ENCODE measurements at regions not wholly inside any gene's neighbourhood (a gene's known extent, or its start where the extent isn't known, plus 50 kb on each side); places are given as distances from the start of the nearest gene placed in this dataset.
A peak's percentile ranks its signal among the peaks of the same experiment; 100 is the strongest.

DNA sequence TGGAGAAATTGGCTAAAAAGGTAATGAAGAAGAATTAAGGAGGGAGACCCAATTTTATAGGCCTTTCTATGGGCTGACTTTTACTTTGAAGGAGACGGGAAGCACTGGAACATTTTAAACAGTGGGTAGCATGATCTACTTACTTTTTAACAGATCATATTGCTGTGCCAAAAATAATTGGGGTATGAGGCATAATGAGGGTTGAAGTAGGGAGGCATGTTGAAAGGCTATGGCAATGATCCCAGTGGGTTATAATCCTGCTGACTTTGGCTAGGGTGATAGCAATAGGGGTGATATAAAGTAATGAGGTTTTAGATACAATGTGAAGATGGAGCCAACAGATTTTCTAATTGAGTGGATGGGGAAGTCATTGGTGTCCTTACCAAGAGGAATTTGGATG lies 73.2 kb downstream of the GPR37 start:
- ChIA-PET POLR2A (no interaction called here), CTCF (no interaction called here)
- Histone ChIP-seq H3K27me3 (ENCODE audit: control insufficient read depth, insufficient read depth, low read length) (no peaks in the 10 kb centered on the region), H3K27ac (ENCODE audit: low read depth, low read length) (no peak overlapping the region), H3K4me3 (ENCODE audit: low read depth, low read length) (no peak overlapping the region), H3K9me3 (ENCODE audit: control insufficient read depth, insufficient read depth, low read length) (no peaks in the 10 kb centered on the region)
- no peak for DNase-seq (ENCODE audit: low read depth, low spot score)
- TF ChIP-seq, protein P1, sequence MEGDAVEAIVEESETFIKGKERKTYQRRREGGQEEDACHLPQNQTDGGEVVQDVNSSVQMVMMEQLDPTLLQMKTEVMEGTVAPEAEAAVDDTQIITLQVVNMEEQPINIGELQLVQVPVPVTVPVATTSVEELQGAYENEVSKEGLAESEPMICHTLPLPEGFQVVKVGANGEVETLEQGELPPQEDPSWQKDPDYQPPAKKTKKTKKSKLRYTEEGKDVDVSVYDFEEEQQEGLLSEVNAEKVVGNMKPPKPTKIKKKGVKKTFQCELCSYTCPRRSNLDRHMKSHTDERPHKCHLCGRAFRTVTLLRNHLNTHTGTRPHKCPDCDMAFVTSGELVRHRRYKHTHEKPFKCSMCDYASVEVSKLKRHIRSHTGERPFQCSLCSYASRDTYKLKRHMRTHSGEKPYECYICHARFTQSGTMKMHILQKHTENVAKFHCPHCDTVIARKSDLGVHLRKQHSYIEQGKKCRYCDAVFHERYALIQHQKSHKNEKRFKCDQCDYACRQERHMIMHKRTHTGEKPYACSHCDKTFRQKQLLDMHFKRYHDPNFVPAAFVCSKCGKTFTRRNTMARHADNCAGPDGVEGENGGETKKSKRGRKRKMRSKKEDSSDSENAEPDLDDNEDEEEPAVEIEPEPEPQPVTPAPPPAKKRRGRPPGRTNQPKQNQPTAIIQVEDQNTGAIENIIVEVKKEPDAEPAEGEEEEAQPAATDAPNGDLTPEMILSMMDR (IDR thresholded peaks at IDR 0.05; ENCODE audit: low read depth, low read length) = no peak

DNA sequence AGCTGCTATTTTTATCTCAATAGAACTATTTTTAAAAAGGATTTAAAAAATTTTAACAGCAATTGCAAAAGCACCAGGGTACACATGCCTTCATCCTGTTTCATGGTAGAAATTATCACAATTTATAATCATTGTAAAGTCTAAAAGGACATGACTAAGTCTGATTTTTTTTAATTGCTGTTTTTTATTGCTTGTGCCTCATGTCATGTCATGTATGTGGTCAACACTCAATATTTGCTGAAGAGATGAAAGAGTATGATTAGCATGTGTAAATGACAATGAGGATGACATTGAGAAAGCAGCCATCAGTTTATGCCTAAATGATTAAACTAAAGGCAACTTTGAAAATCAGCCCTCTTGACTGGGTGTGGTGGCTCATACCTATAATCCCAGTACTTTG lies 74.8 kb downstream of the GPR37 start:
- ChIA-PET POLR2A (no interaction called here), CTCF (no interaction called here)
- no peaks in the 10 kb centered on the region for H3K9me3 ChIP-seq (ENCODE audit: control insufficient read depth, insufficient read depth, low read length)
- no peak overlapping the region for H3K4me3 ChIP-seq (ENCODE audit: low read depth, low read length)
- no peak overlapping the region for H3K27ac ChIP-seq (ENCODE audit: low read depth, low read length)
- H3K27me3 ChIP-seq (ENCODE audit: control insufficient read depth, insufficient read depth, low read length) = no peaks in the 10 kb centered on the region
- TF ChIP-seq, protein P1 (IDR thresholded peaks at IDR 0.05; ENCODE audit: low read depth, low read length) = no peak
- no peak for DNase-seq (ENCODE audit: low read depth, low spot score)

DNA sequence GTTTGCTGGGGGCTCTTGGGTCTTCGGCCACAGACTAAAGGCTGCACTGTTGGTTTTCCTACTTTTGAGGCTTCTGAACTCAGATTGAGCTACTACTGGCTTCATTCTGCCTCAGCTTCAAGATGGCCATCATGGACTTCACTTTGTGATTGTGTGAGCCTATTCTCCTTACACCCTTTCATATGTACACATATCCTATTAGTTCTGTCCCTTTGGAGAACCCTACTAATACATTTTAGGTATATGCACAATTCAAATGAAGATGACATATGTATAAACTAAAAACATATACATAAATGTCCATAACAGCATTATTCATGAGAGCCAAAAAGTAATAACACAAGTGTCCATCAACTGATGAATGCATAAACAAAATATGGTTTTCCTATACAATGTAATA lies 75.7 kb downstream of the GPR37 start:
- H3K4me3 ChIP-seq (ENCODE audit: low read depth, low read length) = no peak overlapping the region
- H3K27me3 ChIP-seq (ENCODE audit: control insufficient read depth, insufficient read depth, low read length) = no peaks in the 10 kb centered on the region
- TF ChIP-seq, protein P1 (IDR thresholded peaks at IDR 0.05; ENCODE audit: low read depth, low read length) = no peak
- ChIA-PET CTCF (interaction anchor here (0.6 to 0.7 kb wide), 2 partner anchors 291 to 519 kb away, joined by 3 to 4 read pairs; no protein-coding TSS in a partner anchor), POLR2A (no interaction called here)
- no peak for DNase-seq (ENCODE audit: low read depth, low spot score)
- no peak overlapping the region for H3K27ac ChIP-seq (ENCODE audit: low read depth, low read length)
- no peaks in the 10 kb centered on the region for H3K9me3 ChIP-seq (ENCODE audit: control insufficient read depth, insufficient read depth, low read length)

DNA sequence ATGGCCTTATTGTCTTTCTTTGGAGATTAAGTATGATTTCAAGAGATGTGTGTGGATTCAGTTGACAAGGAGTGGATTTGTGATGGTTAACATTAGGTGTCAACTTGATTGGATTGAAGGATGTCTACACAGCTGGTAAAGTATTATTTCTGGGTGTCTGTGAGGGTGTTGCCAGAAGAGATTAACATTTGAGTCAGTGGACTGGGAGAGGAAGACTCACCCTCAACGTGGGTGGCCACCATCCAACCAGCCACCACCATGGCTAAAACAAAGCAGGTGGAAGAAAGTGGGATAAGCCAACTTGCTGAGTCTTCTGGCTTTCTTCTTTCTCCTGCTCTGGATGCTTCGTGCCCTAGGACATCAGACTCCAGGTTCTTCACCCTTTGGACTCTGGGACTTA lies 76.1 kb downstream of the GPR37 start:
- DNase-seq (ENCODE audit: low read depth, low spot score) = no peak
- Histone ChIP-seq H3K27ac (ENCODE audit: low read depth, low read length) (no peak overlapping the region), H3K4me3 (ENCODE audit: low read depth, low read length) (no peak overlapping the region), H3K9me3 (ENCODE audit: control insufficient read depth, insufficient read depth, low read length) (no peaks in the 10 kb centered on the region), H3K27me3 (ENCODE audit: control insufficient read depth, insufficient read depth, low read length) (no peaks in the 10 kb centered on the region)
- ChIA-PET CTCF (no interaction called here), POLR2A (no interaction called here)
- TF ChIP-seq, protein P1 (IDR thresholded peaks at IDR 0.05; ENCODE audit: low read depth, low read length) = no peak

DNA sequence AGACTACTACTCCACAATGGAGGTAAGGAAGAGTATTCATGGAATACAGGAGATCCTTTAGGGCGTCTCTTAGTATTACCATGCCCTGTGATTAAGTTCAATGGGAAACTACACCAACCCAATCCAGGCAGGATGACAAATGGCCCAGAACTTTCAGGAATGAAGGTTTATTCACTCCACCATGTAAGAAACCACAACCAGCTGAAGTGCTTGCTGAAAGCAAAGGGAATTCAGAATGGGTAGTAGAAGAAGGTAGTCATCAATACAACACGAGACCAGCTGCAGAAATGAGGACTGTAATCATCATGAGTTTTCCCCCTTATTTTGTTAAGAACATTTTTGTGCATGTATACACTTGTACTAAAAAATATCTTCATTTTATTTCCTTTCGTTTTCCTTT lies 76.6 kb downstream of the GPR37 start:
- no peak overlapping the region for H3K4me3 ChIP-seq (ENCODE audit: low read depth, low read length)
- CTCF ChIA-PET = no interaction called here
- TF ChIP-seq, protein P1 (IDR thresholded peaks at IDR 0.05; ENCODE audit: low read depth, low read length) = no peak
- H3K27me3 ChIP-seq (ENCODE audit: control insufficient read depth, insufficient read depth, low read length) = no peaks in the 10 kb centered on the region
- POLR2A ChIA-PET = interaction anchor here (0.6 kb wide), 1 partner anchor 24 kb away, joined by 3 read pairs; no protein-coding TSS in a partner anchor
- no peaks in the 10 kb centered on the region for H3K9me3 ChIP-seq (ENCODE audit: control insufficient read depth, insufficient read depth, low read length)
- DNase-seq (ENCODE audit: low read depth, low spot score) = peak; percentile 68
- H3K27ac ChIP-seq (ENCODE audit: low read depth, low read length) = no peak overlapping the region

Measured in AG04450 (cell line).